A673 (cell line): ENCODE measurements at regions not wholly inside any gene's neighbourhood (a gene's known extent, or its start where the extent isn't known, plus 50 kb on each side); places are given as distances from the start of the nearest gene placed in this dataset.
"Not testable (repeated sequence)": the region's sequence is repeated elsewhere in the genome, so short reads cannot be mapped to it uniquely, and the experiment has no call there.

ENCODE experiments used
- EZH2 ChIP-seq: fragments of 200-600 bp; sonication (generic); IDR thresholded peaks from 2 replicates; pipeline ENCODE4 v1.6.1; 2017; ENCODE audit warnings: borderline replicate concordance, low read depth, mild to moderate bottlenecking, mixed read lengths, antibody characterized with exemption, low read length; ENCODE audit not compliant: poor library complexity, severe bottlenecking
- TF ChIP-seq, protein P1 (sequence below): fragments of 300-800, 200-600 bp; sonication (generic); conservative IDR thresholded peaks from 2 replicates; pipeline ENCODE4 v1.5.1; 2017; ENCODE audit warnings: low read depth, mild to moderate bottlenecking, antibody characterized with exemption, low read length, moderate library complexity, mixed read lengths

DNA sequence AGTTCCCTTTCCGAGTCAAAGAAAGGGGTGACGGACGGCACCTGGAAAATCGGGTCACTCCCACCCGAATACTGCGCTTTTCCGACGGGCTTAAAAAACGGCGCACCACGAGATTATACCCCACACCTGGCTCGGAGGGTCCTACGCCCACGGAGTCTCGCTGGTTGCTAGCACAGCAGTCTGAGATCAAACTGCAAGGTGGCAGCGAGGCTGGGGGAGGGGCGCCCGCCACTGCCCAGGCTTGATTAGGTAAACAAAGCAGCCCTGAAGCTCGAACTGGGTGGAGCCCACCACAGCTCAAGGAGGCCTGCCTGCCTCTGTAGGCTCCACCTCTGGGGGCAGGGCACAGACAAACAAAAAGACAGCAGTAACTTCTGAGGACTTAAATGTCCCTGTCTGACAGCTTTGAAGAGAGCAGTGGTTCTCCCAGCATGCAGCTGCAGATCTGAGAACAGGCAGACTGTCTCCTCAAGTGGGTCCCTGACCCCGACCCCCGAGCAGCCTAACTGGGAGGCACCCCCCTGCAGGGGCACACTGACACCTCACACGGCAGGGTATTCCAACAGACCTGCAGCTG is 117.5 kb upstream of the BCL6 start:
- TF ChIP-seq, protein P1, sequence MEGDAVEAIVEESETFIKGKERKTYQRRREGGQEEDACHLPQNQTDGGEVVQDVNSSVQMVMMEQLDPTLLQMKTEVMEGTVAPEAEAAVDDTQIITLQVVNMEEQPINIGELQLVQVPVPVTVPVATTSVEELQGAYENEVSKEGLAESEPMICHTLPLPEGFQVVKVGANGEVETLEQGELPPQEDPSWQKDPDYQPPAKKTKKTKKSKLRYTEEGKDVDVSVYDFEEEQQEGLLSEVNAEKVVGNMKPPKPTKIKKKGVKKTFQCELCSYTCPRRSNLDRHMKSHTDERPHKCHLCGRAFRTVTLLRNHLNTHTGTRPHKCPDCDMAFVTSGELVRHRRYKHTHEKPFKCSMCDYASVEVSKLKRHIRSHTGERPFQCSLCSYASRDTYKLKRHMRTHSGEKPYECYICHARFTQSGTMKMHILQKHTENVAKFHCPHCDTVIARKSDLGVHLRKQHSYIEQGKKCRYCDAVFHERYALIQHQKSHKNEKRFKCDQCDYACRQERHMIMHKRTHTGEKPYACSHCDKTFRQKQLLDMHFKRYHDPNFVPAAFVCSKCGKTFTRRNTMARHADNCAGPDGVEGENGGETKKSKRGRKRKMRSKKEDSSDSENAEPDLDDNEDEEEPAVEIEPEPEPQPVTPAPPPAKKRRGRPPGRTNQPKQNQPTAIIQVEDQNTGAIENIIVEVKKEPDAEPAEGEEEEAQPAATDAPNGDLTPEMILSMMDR = not testable (repeated sequence)
- TF ChIP-seq EZH2 = not testable (repeated sequence)
